WTC11 (cell line): ENCODE measurements at regions not wholly inside any gene's neighbourhood (a gene's known extent, or its start where the extent isn't known, plus 50 kb on each side); places are given as distances from the start of the nearest gene placed in this dataset.

ENCODE experiments used
- ATAC-seq: fragments of 200-7000 bp; cut with Tn5 transposase; 2 replicates; pipeline ENCODE4 v1.10.0; 2021; ENCODE audit warnings: mild to moderate bottlenecking, moderate library complexity
- CTCF ChIA-PET: fragments of 300-600 bp; sonication (Branson Sonifier 250); formaldehyde crosslinking; loops from one replicate; lab custom pipeline; 2021; ENCODE audit warnings: antibody characterized with exemption; lab: Charles Lee
- POLR2A ChIA-PET: fragments of 350-600 bp; sonication (Branson Sonifier 250); formaldehyde crosslinking; loops from one replicate; lab custom pipeline; 2021; ENCODE audit warnings: antibody characterized with exemption; lab: Charles Lee
- DNase-seq: peaks from one replicate; pipeline ENCODE4 v3.0.0; 2021; ENCODE audit warnings: low spot score
- H3K27ac Mint-ChIP-seq: 2 replicates; pipeline ENCODE4 v1.8.0; 2021; ENCODE audit warnings: mixed read lengths
- H3K27me3 Mint-ChIP-seq: 2 replicates; pipeline ENCODE4 v1.8.0; 2021; ENCODE audit warnings: low read depth, mild to moderate bottlenecking, moderate library complexity, mixed read lengths
- H3K36me3 Mint-ChIP-seq: 2 replicates; pipeline ENCODE4 v1.8.0; 2021; ENCODE audit warnings: mixed read lengths
- H3K4me1 Mint-ChIP-seq: 2 replicates; pipeline ENCODE4 v1.8.0; 2022; ENCODE audit warnings: mixed read lengths
- H3K4me3 Mint-ChIP-seq: 2 replicates; pipeline ENCODE4 v1.8.0; 2021; ENCODE audit warnings: mild to moderate bottlenecking, moderate library complexity, mixed read lengths
- H3K9me3 Mint-ChIP-seq: 2 replicates; pipeline ENCODE4 v1.8.0; 2021; ENCODE audit warnings: mixed read lengths
- MAX ChIP-seq: sonication (generic); formaldehyde crosslinking; IDR thresholded peaks from 2 replicates; pipeline ENCODE4 v1.8.0; 2022; ENCODE audit warnings: mild to moderate bottlenecking, missing genetic modification reagents
- MYBL2 ChIP-seq: sonication (generic); formaldehyde crosslinking; IDR thresholded peaks from 2 replicates; pipeline ENCODE4 v1.8.1; 2023; ENCODE audit warnings: mild to moderate bottlenecking, moderate library complexity, missing genetic modification reagents
- PRDM15 ChIP-seq: sonication (generic); formaldehyde crosslinking; IDR thresholded peaks from 2 replicates; pipeline ENCODE4 v1.8.0; 2022; ENCODE audit warnings: missing genetic modification reagents
- ZNF317 ChIP-seq: sonication (generic); formaldehyde crosslinking; IDR thresholded peaks from 2 replicates; pipeline ENCODE4 v1.8.1; 2023; ENCODE audit warnings: low read depth, mild to moderate bottlenecking, moderate library complexity, missing genetic modification reagents, borderline replicate concordance
- ZNF423 ChIP-seq: fragments of 250-450 bp; sonication (Bioruptor Pico); IDR thresholded peaks from 2 replicates; pipeline ENCODE4 v2.1.2; 2022; ENCODE audit warnings: mild to moderate bottlenecking, moderate library complexity
- TF ChIP-seq, protein P1 (sequence below): fragments of 200-600 bp; IDR thresholded peaks from 2 replicates; pipeline ENCODE4 v1.8.0; 2022; ENCODE audit warnings: antibody characterized with exemption
- TF ChIP-seq, protein P2 (sequence below): fragments of 250-450 bp; sonication (Bioruptor Pico); IDR thresholded peaks from 2 replicates; pipeline ENCODE4 v1.9.0; 2021; ENCODE audit warnings: mild to moderate bottlenecking, borderline replicate concordance
- TF ChIP-seq, protein P3 (sequence below): fragments of 250-450 bp; sonication (Bioruptor Pico); IDR thresholded peaks from 2 replicates; pipeline ENCODE4 v2.1.2; 2022; ENCODE audit warnings: mild to moderate bottlenecking, moderate library complexity
- TF ChIP-seq, protein P4 (sequence below): sonication (generic); formaldehyde crosslinking; conservative IDR thresholded peaks from 2 replicates; pipeline ENCODE4 v1.8.1; 2022; ENCODE audit warnings: mild to moderate bottlenecking, missing genetic modification reagents
- TF ChIP-seq, protein P5 (sequence below): sonication (generic); formaldehyde crosslinking; IDR thresholded peaks from 2 replicates; pipeline ENCODE4 v1.8.0; 2023; ENCODE audit warnings: mild to moderate bottlenecking, missing genetic modification reagents

DNA sequence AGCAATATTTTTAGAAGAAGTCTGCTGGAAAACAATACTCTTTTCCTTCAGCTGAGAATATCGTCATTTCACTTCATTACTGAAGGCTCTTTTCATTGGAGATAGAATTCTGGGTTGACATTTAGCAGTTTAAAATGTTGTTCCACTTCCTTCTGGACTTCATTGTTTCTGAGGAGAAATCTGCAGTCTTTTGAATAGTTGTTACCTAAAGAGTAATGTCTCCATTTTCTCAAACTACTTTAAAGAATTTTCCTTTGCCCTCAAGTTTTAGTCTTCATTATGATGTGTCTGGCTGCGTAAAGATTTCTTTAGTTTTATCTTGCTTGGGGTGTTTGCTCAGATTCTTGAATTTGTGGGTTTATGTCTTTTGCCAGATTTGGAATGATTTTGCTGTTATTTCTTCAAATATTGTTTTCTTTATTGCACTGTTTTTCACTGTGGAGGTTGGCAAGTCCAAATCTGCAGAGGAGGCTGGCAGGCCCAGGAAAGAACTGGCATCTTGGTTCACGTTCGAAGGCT lies 136.3 kb downstream of the DNAJB6 start:
- Mint-ChIP-seq H3K27ac (no peak overlapping the region), H3K4me1 (no peaks in the 10 kb centered on the region), H3K4me3 (no peak overlapping the region)
- no peak for ATAC-seq
- no peak for TF ChIP-seq MYBL2
- TF ChIP-seq ZNF317 (CRISPR knock-in tag) = peak; percentile 95
- TF ChIP-seq, all 79 proteins: peak for 1
- POLR2A ChIA-PET = no interaction called here
- CTCF ChIA-PET = no interaction called here
- Mint-ChIP-seq H3K27me3 (peaks cover 27% of the 10 kb centered on the region), H3K9me3 (peaks cover 33% of the 10 kb centered on the region), H3K36me3 (peaks cover 29% of the 10 kb centered on the region)
- DNase-seq = no peak

DNA sequence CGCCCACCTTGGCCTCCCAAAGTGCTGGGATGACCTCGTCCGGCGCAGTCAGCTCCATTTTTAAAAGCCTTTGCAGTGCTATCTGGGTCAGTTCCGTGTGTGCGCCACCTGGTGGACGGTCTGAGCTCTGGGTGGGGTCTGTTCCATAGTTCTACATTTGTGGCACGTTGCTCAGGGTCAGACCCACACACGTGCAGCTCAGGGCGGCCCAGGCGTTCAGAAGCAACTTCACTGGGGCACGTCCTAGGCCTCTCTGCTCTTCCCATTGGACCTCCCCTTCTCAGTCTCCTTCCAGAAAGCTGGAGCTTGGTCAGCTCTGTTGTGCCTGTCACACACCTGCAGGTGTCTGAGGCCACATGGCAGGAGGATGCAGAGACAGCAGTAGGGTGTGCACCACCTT lies 137.9 kb downstream of the DNAJB6 start:
- Mint-ChIP-seq H3K27me3 (peaks cover 30% of the 10 kb centered on the region), H3K36me3 (peaks cover 29% of the 10 kb centered on the region), H3K4me1 (no peaks in the 10 kb centered on the region), H3K4me3 (no peak overlapping the region), H3K9me3 (peaks cover 33% of the 10 kb centered on the region), H3K27ac (no peak overlapping the region)
- ChIA-PET CTCF (interaction anchor here (0.5 to 2.2 kb wide), 52 partner anchors 9 to 924 kb away, joined by 3 to 29 read pairs (median 4); partner anchors contain the start of gene MNX1), POLR2A (interaction anchor here (0.5 to 0.7 kb wide), 2 partner anchors 263 to 318 kb away, joined by 3 to 4 read pairs; no protein-coding TSS in a partner anchor)
- TF ChIP-seq, protein P1, sequence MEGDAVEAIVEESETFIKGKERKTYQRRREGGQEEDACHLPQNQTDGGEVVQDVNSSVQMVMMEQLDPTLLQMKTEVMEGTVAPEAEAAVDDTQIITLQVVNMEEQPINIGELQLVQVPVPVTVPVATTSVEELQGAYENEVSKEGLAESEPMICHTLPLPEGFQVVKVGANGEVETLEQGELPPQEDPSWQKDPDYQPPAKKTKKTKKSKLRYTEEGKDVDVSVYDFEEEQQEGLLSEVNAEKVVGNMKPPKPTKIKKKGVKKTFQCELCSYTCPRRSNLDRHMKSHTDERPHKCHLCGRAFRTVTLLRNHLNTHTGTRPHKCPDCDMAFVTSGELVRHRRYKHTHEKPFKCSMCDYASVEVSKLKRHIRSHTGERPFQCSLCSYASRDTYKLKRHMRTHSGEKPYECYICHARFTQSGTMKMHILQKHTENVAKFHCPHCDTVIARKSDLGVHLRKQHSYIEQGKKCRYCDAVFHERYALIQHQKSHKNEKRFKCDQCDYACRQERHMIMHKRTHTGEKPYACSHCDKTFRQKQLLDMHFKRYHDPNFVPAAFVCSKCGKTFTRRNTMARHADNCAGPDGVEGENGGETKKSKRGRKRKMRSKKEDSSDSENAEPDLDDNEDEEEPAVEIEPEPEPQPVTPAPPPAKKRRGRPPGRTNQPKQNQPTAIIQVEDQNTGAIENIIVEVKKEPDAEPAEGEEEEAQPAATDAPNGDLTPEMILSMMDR = peak; percentile 52
- no peak for TF ChIP-seq ZNF423 (CRISPR knock-in tag)
- peak; percentile 46; the same call in 1 of the 2 replicates for TF ChIP-seq MAX
- ATAC-seq (peak; percentile 96), DNase-seq (peak; percentile 84)

DNA sequence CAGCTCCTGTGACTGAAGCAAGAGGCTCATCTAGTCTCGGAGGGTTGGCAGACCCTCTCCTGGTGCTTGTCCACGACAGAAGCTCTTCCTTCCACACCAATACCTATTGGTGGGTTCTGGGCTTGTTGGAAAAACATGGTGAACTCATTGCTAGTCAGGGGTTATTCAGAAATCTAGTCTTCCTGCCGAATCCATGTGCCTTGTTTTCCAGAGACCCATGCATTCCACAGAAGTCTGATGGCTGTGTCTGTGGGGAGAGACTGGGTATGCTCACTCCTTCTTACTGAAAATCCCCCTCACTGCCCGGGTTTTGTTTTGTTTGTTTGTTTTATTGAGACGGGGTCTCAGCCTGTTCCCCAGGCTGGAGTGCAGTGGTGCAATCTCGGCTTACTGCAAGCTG lies 138.3 kb downstream of the DNAJB6 start:
- POLR2A ChIA-PET = interaction anchor here (0.5 kb wide), 1 partner anchor 263 kb away, joined by 3 read pairs; no protein-coding TSS in a partner anchor

More for the DNA sequence above, 138.3 kb downstream of the DNAJB6 start:
- no peak for ATAC-seq
- CTCF ChIA-PET = interaction anchor here (0.7 to 2.2 kb wide), 40 partner anchors 10 to 877 kb away, joined by 3 to 29 read pairs (median 4); partner anchors contain the start of gene MNX1
- peaks cover 33% of the 10 kb centered on the region for H3K9me3 Mint-ChIP-seq
- no peak for DNase-seq
- H3K36me3 Mint-ChIP-seq = peaks cover 29% of the 10 kb centered on the region
- no peaks in the 10 kb centered on the region for H3K4me1 Mint-ChIP-seq
- H3K4me3 Mint-ChIP-seq = no peak overlapping the region
- TF ChIP-seq, protein P2, sequence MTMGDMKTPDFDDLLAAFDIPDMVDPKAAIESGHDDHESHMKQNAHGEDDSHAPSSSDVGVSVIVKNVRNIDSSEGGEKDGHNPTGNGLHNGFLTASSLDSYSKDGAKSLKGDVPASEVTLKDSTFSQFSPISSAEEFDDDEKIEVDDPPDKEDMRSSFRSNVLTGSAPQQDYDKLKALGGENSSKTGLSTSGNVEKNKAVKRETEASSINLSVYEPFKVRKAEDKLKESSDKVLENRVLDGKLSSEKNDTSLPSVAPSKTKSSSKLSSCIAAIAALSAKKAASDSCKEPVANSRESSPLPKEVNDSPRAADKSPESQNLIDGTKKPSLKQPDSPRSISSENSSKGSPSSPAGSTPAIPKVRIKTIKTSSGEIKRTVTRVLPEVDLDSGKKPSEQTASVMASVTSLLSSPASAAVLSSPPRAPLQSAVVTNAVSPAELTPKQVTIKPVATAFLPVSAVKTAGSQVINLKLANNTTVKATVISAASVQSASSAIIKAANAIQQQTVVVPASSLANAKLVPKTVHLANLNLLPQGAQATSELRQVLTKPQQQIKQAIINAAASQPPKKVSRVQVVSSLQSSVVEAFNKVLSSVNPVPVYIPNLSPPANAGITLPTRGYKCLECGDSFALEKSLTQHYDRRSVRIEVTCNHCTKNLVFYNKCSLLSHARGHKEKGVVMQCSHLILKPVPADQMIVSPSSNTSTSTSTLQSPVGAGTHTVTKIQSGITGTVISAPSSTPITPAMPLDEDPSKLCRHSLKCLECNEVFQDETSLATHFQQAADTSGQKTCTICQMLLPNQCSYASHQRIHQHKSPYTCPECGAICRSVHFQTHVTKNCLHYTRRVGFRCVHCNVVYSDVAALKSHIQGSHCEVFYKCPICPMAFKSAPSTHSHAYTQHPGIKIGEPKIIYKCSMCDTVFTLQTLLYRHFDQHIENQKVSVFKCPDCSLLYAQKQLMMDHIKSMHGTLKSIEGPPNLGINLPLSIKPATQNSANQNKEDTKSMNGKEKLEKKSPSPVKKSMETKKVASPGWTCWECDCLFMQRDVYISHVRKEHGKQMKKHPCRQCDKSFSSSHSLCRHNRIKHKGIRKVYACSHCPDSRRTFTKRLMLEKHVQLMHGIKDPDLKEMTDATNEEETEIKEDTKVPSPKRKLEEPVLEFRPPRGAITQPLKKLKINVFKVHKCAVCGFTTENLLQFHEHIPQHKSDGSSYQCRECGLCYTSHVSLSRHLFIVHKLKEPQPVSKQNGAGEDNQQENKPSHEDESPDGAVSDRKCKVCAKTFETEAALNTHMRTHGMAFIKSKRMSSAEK (CRISPR knock-in tag) = no peak
- TF ChIP-seq, protein P3, sequence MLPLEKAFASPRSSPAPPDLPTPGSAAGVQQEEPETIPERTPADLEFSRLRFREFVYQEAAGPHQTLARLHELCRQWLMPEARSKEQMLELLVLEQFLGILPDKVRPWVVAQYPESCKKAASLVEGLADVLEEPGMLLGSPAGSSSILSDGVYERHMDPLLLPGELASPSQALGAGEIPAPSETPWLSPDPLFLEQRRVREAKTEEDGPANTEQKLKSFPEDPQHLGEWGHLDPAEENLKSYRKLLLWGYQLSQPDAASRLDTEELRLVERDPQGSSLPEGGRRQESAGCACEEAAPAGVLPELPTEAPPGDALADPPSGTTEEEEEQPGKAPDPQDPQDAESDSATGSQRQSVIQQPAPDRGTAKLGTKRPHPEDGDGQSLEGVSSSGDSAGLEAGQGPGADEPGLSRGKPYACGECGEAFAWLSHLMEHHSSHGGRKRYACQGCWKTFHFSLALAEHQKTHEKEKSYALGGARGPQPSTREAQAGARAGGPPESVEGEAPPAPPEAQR (CRISPR knock-in tag) = no peak
- TF ChIP-seq, protein P4, sequence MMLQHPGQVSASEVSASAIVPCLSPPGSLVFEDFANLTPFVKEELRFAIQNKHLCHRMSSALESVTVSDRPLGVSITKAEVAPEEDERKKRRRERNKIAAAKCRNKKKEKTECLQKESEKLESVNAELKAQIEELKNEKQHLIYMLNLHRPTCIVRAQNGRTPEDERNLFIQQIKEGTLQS = no peak
- peak; percentile 81 for TF ChIP-seq PRDM15
- TF ChIP-seq, protein P5, sequence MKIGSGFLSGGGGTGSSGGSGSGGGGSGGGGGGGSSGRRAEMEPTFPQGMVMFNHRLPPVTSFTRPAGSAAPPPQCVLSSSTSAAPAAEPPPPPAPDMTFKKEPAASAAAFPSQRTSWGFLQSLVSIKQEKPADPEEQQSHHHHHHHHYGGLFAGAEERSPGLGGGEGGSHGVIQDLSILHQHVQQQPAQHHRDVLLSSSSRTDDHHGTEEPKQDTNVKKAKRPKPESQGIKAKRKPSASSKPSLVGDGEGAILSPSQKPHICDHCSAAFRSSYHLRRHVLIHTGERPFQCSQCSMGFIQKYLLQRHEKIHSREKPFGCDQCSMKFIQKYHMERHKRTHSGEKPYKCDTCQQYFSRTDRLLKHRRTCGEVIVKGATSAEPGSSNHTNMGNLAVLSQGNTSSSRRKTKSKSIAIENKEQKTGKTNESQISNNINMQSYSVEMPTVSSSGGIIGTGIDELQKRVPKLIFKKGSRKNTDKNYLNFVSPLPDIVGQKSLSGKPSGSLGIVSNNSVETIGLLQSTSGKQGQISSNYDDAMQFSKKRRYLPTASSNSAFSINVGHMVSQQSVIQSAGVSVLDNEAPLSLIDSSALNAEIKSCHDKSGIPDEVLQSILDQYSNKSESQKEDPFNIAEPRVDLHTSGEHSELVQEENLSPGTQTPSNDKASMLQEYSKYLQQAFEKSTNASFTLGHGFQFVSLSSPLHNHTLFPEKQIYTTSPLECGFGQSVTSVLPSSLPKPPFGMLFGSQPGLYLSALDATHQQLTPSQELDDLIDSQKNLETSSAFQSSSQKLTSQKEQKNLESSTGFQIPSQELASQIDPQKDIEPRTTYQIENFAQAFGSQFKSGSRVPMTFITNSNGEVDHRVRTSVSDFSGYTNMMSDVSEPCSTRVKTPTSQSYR = no peak
- no peak overlapping the region for H3K27ac Mint-ChIP-seq
- peaks cover 30% of the 10 kb centered on the region for H3K27me3 Mint-ChIP-seq
